GM21786 (cell line): ENCODE measurements at regions not wholly inside any gene's neighbourhood (a gene's known extent, or its start where the extent isn't known, plus 50 kb on each side); places are given as distances from the start of the nearest gene placed in this dataset.
"Not testable (repeated sequence)": the region's sequence is repeated elsewhere in the genome, so short reads cannot be mapped to it uniquely, and the experiment has no call there.

ENCODE experiments used
- ATAC-seq: cut with Tn5 transposase; IDR thresholded peaks from one replicate; pipeline ENCODE4 v1.9.1; 2021; ENCODE audit not compliant: unreplicated experiment

- ATAC-seq: no peak
These were observed 101.3 kb downstream of the AKAP11 start for GRCh38 chr13:42373048-42373812.

GRCh38 chr13:42375663-42376062, 103.7 kb downstream of the AKAP11 start:
- no peak for ATAC-seq

GRCh38 chr13:42377640-42378382, 105.9 kb downstream of the AKAP11 start:
- ATAC-seq: peak; percentile 77

GRCh38 chr13:42378383-42378780, 106.4 kb downstream of the AKAP11 start:
- peak; percentile 32 for ATAC-seq

GRCh38 chr13:42379241-42379640, 107.3 kb downstream of the AKAP11 start:
- no peak for ATAC-seq

- peak; percentile 43 for ATAC-seq
These were observed 108.6 kb downstream of the AKAP11 start for GRCh38 chr13:42380420-42381164.

GRCh38 chr13:42381165-42381425, 109.1 kb downstream of the AKAP11 start:
- no peak for ATAC-seq

- not testable (repeated sequence) for ATAC-seq
These were observed 109.5 kb downstream of the AKAP11 start for GRCh38 chr13:42381426-42381825.

GRCh38 chr13:42383025-42383424, 111.1 kb downstream of the AKAP11 start:
- ATAC-seq: no peak

- no peak for ATAC-seq
These were observed 112.3 kb downstream of the AKAP11 start for GRCh38 chr13:42384265-42384664.

GRCh38 chr13:42388326-42388725, 116.4 kb downstream of the AKAP11 start:
- no peak for ATAC-seq

GRCh38 chr13:42389041-42389440, 117.1 kb downstream of the AKAP11 start:
- no peak for ATAC-seq

- no peak for ATAC-seq
These were observed 120.2 kb downstream of the AKAP11 start for GRCh38 chr13:42392180-42392579.

GRCh38 chr13:42392716-42393572, 121.0 kb downstream of the AKAP11 start:
- ATAC-seq: no peak

- no peak for ATAC-seq
These were observed 121.8 kb downstream of the AKAP11 start for GRCh38 chr13:42393573-42394360.

- no peak for ATAC-seq
These were observed 122.4 kb downstream of the AKAP11 start for GRCh38 chr13:42394361-42394708.

- no peak for ATAC-seq
These were observed 122.7 kb downstream of the AKAP11 start for GRCh38 chr13:42394711-42395085.

- no peak for ATAC-seq
These were observed 123.3 kb downstream of the AKAP11 start for GRCh38 chr13:42395086-42395821.

GRCh38 chr13:42396501-42396900, 124.5 kb downstream of the AKAP11 start:
- ATAC-seq: peak; percentile 33
